ENCODE measurements at regions not wholly inside any gene's neighbourhood (a gene's known extent, or its start where the extent isn't known, plus 50 kb on each side); places are given as distances from the start of the nearest gene placed in this dataset.

GRCh38 chr6:120202878-120203277 lies 853.3 kb upstream of the MAN1A1 start:
- no peak for DNase-seq

GRCh38 chr6:120200853-120201252 lies 851.3 kb upstream of the MAN1A1 start:
- no peak for DNase-seq

- DNase-seq: no peak
Measured at GRCh38 chr6:120198033-120198432, 848.5 kb upstream of the MAN1A1 start.

GRCh38 chr6:120186080-120186479 lies 836.5 kb upstream of the MAN1A1 start:
- no peak for DNase-seq

- DNase-seq: no peak
Measured at GRCh38 chr6:120173250-120173649, 823.7 kb upstream of the MAN1A1 start.

- no peak for DNase-seq
Measured at GRCh38 chr6:120164531-120164930, 815.0 kb upstream of the MAN1A1 start.

GRCh38 chr6:120157873-120158272 lies 808.3 kb upstream of the MAN1A1 start:
- no peak for DNase-seq

GRCh38 chr6:120147071-120147871 lies 797.7 kb upstream of the MAN1A1 start:
- no peak for DNase-seq

GRCh38 chr6:120141601-120142000 lies 792.0 kb upstream of the MAN1A1 start:
- no peak for DNase-seq

GRCh38 chr6:120137492-120137891 lies 787.9 kb upstream of the MAN1A1 start:
- DNase-seq: no peak

- no peak for DNase-seq
Measured at GRCh38 chr6:120129228-120129627, 779.7 kb upstream of the MAN1A1 start.

- DNase-seq: no peak
Measured at GRCh38 chr6:120122401-120122800, 772.8 kb upstream of the MAN1A1 start.

GRCh38 chr6:120116343-120116742 lies 766.8 kb upstream of the MAN1A1 start:
- no peak for DNase-seq

- DNase-seq: no peak
Measured at GRCh38 chr6:120112980-120113379, 763.4 kb upstream of the MAN1A1 start.

- no peak for DNase-seq
Measured at GRCh38 chr6:120111001-120111400, 761.4 kb upstream of the MAN1A1 start.

- DNase-seq: no peak
Measured at GRCh38 chr6:120108061-120108795, 758.7 kb upstream of the MAN1A1 start.

GRCh38 chr6:120103618-120104017 lies 754.1 kb upstream of the MAN1A1 start:
- no peak for DNase-seq

- DNase-seq: no peak
Measured at GRCh38 chr6:120096696-120097260, 747.2 kb upstream of the MAN1A1 start.

- no peak for DNase-seq
Measured at GRCh38 chr6:120083186-120083585, 733.6 kb upstream of the MAN1A1 start.

GRCh38 chr6:120077489-120077888 lies 727.9 kb upstream of the MAN1A1 start:
- no peak for DNase-seq

- no peak for DNase-seq
Measured at GRCh38 chr6:120058410-120058809, 708.8 kb upstream of the MAN1A1 start.

GRCh38 chr6:120056085-120056484 lies 706.5 kb upstream of the MAN1A1 start:
- DNase-seq: peak in 1 of 2 donors; percentile 9

GRCh38 chr6:120055071-120055470 lies 705.5 kb upstream of the MAN1A1 start:
- no peak for DNase-seq

- DNase-seq: no peak
Measured at GRCh38 chr6:120039664-120040063, 690.1 kb upstream of the MAN1A1 start.
